ENCODE measurements at regions not wholly inside any gene's neighbourhood (a gene's known extent, or its start where the extent isn't known, plus 50 kb on each side); places are given as distances from the start of the nearest gene placed in this dataset.
"Not testable (repeated sequence)": the region's sequence is repeated elsewhere in the genome, so short reads cannot be mapped to it uniquely, and the experiment has no call there.

DNA sequence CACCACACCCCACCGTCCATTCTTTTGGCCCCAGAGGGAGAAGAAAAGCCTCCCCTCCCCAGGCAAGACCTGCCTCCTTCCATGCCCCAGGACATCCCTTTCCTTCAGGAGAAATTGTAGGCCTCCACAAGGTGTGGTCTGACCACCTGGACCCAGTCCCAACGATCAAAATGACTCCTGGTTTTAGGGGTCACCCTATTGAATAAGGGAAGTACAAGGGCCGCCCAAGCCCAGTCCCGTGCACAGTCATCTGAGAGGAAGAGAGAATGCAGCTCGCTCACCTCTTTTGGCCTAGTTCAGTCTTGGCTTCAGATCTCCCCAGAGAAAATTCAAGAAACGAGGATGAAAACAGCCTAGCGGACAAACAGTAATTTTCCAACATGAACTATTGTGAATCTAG lies 249.1 kb downstream of the UACA start:
- DNase-seq (ENCODE audit: low spot score in 2 of 2), result no peak

DNA sequence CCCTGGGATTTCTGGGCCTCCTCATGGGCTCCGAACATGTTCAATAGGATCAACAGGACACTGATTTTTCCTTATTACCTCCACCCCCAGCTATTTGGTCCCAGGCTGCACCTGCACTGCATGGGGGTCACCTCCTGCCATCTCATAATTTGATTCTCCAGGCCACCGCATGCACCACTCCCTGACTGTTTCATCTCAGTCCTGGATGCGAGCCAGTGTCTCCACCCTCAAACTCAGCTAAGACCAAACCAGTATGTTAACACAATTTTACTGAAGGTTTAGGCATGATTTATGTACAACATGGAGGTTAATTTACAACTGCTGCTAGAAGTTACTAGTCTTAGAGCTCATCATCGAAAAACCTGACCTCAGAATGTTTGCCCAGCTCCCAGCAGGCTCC lies 249.5 kb downstream of the UACA start:
- TF ChIP-seq, protein P1, sequence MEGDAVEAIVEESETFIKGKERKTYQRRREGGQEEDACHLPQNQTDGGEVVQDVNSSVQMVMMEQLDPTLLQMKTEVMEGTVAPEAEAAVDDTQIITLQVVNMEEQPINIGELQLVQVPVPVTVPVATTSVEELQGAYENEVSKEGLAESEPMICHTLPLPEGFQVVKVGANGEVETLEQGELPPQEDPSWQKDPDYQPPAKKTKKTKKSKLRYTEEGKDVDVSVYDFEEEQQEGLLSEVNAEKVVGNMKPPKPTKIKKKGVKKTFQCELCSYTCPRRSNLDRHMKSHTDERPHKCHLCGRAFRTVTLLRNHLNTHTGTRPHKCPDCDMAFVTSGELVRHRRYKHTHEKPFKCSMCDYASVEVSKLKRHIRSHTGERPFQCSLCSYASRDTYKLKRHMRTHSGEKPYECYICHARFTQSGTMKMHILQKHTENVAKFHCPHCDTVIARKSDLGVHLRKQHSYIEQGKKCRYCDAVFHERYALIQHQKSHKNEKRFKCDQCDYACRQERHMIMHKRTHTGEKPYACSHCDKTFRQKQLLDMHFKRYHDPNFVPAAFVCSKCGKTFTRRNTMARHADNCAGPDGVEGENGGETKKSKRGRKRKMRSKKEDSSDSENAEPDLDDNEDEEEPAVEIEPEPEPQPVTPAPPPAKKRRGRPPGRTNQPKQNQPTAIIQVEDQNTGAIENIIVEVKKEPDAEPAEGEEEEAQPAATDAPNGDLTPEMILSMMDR (IDR thresholded peaks at IDR 0.05), result no peak
- TF ChIP-seq POLR2A (IDR thresholded peaks at IDR 0.05), result no peak
- intact Hi-C loops (cut with DNase I; ENCODE audit: low total_unique reads), result no loop called here
- no peak overlapping the region for H3K4me3 ChIP-seq (ENCODE audit: low read depth, poor library complexity, severe bottlenecking)
- no peak for DNase-seq (ENCODE audit: low spot score in 2 of 2)
- 55 to 61% methylated on average over 4 of the region's 4 CpGs for WGBS, 2 donors

More for the DNA sequence above, 249.1 kb downstream of the UACA start:
- intact Hi-C loops (cut with DNase I; ENCODE audit: low total_unique reads), result no loop called here
- WGBS, 2 donors, result 79 to 87% methylated on average over 7 of the region's 7 CpGs
- no peak overlapping the region for H3K4me3 ChIP-seq (ENCODE audit: low read depth, poor library complexity, severe bottlenecking)
- no peak for TF ChIP-seq POLR2A (IDR thresholded peaks at IDR 0.05)
- TF ChIP-seq, protein P1 (IDR thresholded peaks at IDR 0.05), result no peak

DNA sequence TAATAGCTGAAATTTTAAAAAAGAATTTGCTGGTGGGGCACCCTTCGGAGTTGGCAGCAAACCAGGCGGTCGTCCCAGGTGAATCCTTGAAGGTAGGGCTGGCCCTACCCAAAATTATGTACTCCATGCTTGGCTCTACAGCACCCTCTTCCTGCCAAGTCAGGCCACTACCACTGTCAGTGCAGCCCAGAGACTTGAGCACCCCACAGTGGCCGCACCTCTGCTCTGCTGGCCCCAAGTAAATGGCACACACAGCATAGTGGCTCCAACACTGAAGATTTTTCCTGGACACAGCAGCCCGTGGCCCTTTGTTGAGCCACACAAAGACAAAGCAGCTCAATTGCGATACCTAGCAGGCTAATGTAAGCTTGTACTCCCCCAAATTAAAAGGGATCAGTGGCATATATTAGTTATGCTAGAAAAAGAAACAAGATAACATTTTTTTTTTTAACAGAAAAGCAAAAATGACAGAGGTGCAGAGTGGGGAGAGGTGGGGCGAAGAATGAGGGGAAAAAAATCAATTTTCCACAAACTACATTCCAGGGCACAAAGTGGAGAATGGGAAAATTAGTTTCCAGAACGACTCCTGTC lies 250.5 kb downstream of the UACA start:
- 77 to 84% methylated on average over 8 of the region's 8 CpGs for WGBS, 2 donors
- H3K4me3 ChIP-seq (ENCODE audit: low read depth, poor library complexity, severe bottlenecking), result no peak overlapping the region
- DNase-seq (ENCODE audit: low spot score in 2 of 2), result no peak
- intact Hi-C loops (cut with DNase I; ENCODE audit: low total_unique reads), result no loop called here
- TF ChIP-seq, protein P1 (IDR thresholded peaks at IDR 0.05), result no peak
- TF ChIP-seq POLR2A (IDR thresholded peaks at IDR 0.05), result no peak

DNA sequence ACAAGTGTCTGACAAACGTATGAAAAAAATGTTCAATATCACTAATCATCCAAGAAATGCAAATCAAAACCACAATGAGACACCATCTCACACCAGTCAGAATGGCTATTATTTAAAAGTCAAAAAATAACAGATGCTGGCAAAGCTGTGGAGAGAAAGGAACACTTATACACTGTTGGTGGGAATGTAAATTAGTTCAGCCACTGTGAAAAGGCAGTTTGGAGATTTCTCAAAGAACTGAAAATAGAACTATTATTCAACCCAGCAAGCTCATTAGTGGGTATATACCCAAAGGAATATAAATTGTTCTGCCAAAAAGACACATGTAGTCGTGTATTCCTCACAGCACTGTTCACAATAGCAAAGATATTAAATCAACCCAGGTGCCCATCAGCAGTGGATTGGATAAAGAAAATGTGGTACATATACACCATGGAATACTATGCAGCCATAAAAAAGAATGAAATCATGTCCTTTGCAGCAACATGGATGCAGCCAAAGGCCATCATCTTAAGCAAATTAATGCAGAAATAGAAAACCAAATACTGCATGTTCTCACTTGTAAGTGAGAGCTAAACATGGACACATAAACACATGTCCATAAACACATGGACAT lies 251.3 kb downstream of the UACA start:
- H3K4me3 ChIP-seq (ENCODE audit: low read depth, poor library complexity, severe bottlenecking); intact Hi-C loops (cut with DNase I; ENCODE audit: low total_unique reads); DNase-seq (ENCODE audit: low spot score in 2 of 2): not testable (repeated sequence)
- 60 to 64% methylated on average over 2 of the region's 2 CpGs for WGBS, 2 donors

DNA sequence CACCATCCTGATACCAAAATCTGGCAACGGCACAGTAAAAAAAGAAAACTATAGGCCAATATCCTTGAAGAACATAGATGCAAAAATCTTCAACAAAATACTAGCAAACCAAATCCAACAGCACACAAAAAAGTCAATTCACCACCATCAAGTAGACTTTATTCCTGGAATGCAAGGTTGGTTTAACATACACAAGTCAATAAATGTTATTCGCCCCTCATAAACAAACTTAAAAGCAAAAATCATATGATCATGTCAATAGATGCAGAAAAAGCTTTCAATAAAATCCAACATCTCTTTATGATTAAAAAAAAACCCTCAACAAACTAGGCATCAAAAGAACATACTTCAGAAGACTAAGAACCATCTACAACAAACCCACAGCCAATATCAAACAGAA lies 252.9 kb downstream of the UACA start:
- DNase-seq (ENCODE audit: low spot score in 2 of 2), result no peak
- intact Hi-C loops (cut with DNase I; ENCODE audit: low total_unique reads), result no loop called here
- WGBS, 2 donors, result 96 to 97% methylated on average over 2 of the region's 2 CpGs
- no peak for TF ChIP-seq POLR2A (IDR thresholded peaks at IDR 0.05)
- TF ChIP-seq, protein P1 (IDR thresholded peaks at IDR 0.05), result no peak
- H3K4me3 ChIP-seq (ENCODE audit: low read depth, poor library complexity, severe bottlenecking), result no peak overlapping the region

DNA sequence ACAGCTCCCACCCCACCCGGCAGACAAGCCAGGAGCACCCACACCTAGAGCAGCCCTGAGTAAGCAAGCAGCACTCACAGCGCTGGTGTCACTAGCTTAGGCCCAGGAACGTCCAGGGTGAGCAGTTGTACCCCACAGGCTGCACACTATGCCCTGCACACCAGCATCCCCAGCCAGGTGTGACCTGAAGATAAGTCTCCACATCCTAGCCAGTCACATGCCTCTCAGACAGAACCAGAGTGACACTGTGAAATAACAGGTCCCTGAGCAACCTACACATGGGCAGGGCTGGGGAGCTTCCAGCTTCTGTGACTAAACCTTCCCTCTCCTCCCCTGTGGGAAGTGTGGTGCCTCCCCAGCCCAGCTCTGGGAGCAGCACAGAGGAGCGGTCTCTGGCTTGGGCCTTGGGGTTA lies 253.6 kb downstream of the UACA start:
- H3K4me3 ChIP-seq (ENCODE audit: low read depth, poor library complexity, severe bottlenecking), result no peak overlapping the region
- TF ChIP-seq, protein P1 (IDR thresholded peaks at IDR 0.05), result no peak
- TF ChIP-seq POLR2A (IDR thresholded peaks at IDR 0.05), result no peak
- 89 to 90% methylated on average over 3 to 4 of the region's 4 CpGs for WGBS, 2 donors
- DNase-seq (ENCODE audit: low spot score in 2 of 2), result no peak
- intact Hi-C loops (cut with DNase I; ENCODE audit: low total_unique reads), result no loop called here
